Lower leg skin (tissue), 3 donors: ENCODE measurements at regions not wholly inside any gene's neighbourhood (a gene's known extent, or its start where the extent isn't known, plus 50 kb on each side); places are given as distances from the start of the nearest gene placed in this dataset.

ENCODE experiments used
- POLR2A ChIP-seq, 2 donors: fragments of 450-650 bp; IDR thresholded peaks; one replicate each; pipeline ENCODE4 v1.6.1; 2016 to 2017; ENCODE audit warnings: antibody characterized with exemption in 2 of 2, mild to moderate bottlenecking in 1 of 2, moderate library complexity in 1 of 2
- TF ChIP-seq, protein P1 (sequence below), 3 donors: fragments of 450-650 bp; IDR thresholded peaks; one replicate each; pipeline ENCODE4 v1.5.1; 2016; ENCODE audit warnings: antibody characterized with exemption in 3 of 3, mild to moderate bottlenecking in 3 of 3, moderate library complexity in 2 of 3

DNA sequence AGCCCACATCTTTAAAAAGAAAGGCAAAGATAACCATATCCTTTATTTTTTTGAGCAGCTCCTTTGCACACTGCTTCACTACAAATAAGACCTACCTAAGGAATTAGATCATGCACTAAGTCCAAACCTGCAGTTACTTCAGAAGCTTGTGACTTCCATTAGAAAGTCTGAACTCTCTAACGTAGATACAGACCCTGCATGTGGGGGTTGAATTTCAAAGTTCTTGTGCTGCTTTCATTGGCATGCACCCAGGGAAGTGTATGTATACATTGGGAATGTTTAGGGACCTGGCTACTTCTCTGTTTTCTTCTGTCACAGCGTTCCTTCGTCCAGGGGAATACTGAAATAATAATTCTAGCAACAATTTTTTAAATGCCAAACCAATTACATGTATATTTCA is 185.2 kb upstream of the IL12A start:
- TF ChIP-seq, protein P1, sequence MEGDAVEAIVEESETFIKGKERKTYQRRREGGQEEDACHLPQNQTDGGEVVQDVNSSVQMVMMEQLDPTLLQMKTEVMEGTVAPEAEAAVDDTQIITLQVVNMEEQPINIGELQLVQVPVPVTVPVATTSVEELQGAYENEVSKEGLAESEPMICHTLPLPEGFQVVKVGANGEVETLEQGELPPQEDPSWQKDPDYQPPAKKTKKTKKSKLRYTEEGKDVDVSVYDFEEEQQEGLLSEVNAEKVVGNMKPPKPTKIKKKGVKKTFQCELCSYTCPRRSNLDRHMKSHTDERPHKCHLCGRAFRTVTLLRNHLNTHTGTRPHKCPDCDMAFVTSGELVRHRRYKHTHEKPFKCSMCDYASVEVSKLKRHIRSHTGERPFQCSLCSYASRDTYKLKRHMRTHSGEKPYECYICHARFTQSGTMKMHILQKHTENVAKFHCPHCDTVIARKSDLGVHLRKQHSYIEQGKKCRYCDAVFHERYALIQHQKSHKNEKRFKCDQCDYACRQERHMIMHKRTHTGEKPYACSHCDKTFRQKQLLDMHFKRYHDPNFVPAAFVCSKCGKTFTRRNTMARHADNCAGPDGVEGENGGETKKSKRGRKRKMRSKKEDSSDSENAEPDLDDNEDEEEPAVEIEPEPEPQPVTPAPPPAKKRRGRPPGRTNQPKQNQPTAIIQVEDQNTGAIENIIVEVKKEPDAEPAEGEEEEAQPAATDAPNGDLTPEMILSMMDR (IDR thresholded peaks at IDR 0.05): no peak
- TF ChIP-seq POLR2A (IDR thresholded peaks at IDR 0.05): no peak
